ENCODE measurements at regions not wholly inside any gene's neighbourhood (a gene's known extent, or its start where the extent isn't known, plus 50 kb on each side); places are given as distances from the start of the nearest gene placed in this dataset.

DNA sequence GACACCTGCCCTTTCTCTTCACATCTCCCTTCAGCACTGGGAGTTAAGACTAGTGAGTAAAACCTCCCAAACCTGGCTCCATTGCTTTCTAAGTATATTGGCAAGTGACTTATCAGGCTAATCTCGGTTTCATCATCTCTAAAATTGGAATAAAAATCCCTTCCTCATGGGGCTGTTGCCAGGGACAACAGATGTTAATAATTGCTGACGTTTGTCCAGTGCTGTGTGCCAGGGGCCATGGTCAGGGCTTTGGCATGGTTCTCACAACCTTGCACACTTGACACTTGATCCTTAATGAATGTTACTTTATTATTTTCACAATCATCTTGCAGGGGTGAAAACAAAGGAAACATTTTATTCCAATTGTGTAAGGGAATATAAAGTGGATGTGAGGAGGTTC is 1262.0 kb upstream of the WWC1 start:
- no peak for TF ChIP-seq EZH2 (IDR thresholded peaks at IDR 0.05; ENCODE audit: borderline replicate concordance, low read length)
- TF ChIP-seq, protein P1, sequence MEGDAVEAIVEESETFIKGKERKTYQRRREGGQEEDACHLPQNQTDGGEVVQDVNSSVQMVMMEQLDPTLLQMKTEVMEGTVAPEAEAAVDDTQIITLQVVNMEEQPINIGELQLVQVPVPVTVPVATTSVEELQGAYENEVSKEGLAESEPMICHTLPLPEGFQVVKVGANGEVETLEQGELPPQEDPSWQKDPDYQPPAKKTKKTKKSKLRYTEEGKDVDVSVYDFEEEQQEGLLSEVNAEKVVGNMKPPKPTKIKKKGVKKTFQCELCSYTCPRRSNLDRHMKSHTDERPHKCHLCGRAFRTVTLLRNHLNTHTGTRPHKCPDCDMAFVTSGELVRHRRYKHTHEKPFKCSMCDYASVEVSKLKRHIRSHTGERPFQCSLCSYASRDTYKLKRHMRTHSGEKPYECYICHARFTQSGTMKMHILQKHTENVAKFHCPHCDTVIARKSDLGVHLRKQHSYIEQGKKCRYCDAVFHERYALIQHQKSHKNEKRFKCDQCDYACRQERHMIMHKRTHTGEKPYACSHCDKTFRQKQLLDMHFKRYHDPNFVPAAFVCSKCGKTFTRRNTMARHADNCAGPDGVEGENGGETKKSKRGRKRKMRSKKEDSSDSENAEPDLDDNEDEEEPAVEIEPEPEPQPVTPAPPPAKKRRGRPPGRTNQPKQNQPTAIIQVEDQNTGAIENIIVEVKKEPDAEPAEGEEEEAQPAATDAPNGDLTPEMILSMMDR (IDR thresholded peaks at IDR 0.05; ENCODE audit: low read length) = no peak
